PFSK-1 (cell line): ENCODE measurements at regions not wholly inside any gene's neighbourhood (a gene's known extent, or its start where the extent isn't known, plus 50 kb on each side); places are given as distances from the start of the nearest gene placed in this dataset.

Experiments used
- FOXP2 ChIP-seq: optimal IDR thresholded peaks from 2 replicates; pipeline ENCODE3; 2011; ENCODE audit warnings: borderline replicate concordance, control low read depth, inconsistent platforms; ENCODE audit not compliant: insufficient read depth; ENCODE audit errors: extremely low read length, extremely low read depth
- POLR2AphosphoS5 ChIP-seq: IDR thresholded peaks from 2 replicates; pipeline ENCODE4 v1.6.1; 2012; ENCODE audit warnings: low read depth, mild to moderate bottlenecking, control low read depth, low read length, moderate library complexity
- REST ChIP-seq, 2 experiments: IDR thresholded peaks; 2 replicates each; pipeline versions ENCODE4 v1.6.1 to v1.8.0; 2011 to 2012; ENCODE audit warnings: low read depth in 2 of 2, low read length in 2 of 2, control low read depth in 1 of 2, inconsistent platforms in 1 of 2, mild to moderate bottlenecking in 1 of 2, moderate library complexity in 1 of 2; ENCODE audit not compliant: insufficient read depth in 1 of 2
- SIN3A ChIP-seq: IDR thresholded peaks from 2 replicates; pipeline ENCODE4 v1.6.1; 2012; ENCODE audit warnings: mild to moderate bottlenecking, low read length, moderate library complexity, borderline replicate concordance; ENCODE audit not compliant: insufficient read depth
- TAF1 ChIP-seq: IDR thresholded peaks from 2 replicates; pipeline ENCODE4 v1.6.1; 2012; ENCODE audit warnings: low read length, control low read depth, borderline replicate concordance; ENCODE audit not compliant: insufficient read depth

GRCh38 chr9:116005205-116005604 lies 148.4 kb upstream of the PAPPA start:
- TF ChIP-seq POLR2AphosphoS5 (no peak), FOXP2 (no peak), REST (IDR thresholded peaks at IDR 0.05; ENCODE audit: insufficient read depth in 1 of 2, low read depth in 2 of 2, low read length in 2 of 2) (no peak), SIN3A (no peak), TAF1 (no peak)

DNA sequence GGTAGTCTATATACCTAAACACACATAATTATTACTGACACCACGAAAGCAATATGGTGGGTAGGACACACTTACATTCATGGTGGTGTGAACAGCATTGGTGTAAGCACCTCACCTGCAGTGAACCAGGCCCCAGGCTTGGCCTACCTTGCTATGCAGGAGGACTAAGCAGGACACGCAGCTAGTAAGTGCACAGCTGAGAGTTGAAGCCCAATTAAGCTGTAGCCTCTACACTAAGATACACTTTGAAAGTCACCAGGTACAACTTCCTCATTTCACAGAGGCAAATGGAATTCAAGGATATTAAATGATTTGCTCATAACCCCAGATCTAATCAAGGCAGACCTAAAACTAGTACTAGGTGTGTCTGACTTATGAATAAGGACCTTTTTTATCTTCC lies 145.8 kb upstream of the PAPPA start:
- TF ChIP-seq POLR2AphosphoS5 (no peak), REST (IDR thresholded peaks at IDR 0.05; ENCODE audit: insufficient read depth in 1 of 2, low read depth in 2 of 2, low read length in 2 of 2) (no peak)

DNA sequence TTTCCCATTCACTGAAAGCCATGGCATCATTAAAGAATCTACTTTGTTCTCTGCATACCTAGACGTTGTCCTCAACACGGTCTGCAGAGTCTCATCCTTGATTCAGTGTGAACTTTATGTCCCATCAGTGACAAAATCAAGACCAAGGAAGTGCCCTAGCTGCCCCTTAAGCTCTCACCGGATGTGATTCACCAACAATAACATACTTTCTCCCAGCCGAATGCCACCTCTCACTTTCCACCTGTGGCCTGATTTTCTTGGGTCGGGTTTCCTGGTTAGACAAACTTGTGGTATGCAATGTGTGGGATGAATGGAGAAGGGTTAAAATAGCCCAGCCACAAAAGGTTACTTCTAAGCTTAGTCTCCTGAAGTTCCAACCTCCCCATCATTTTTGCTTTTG lies 145.3 kb upstream of the PAPPA start:
- TF ChIP-seq REST (IDR thresholded peaks at IDR 0.05; ENCODE audit: insufficient read depth in 1 of 2, low read depth in 2 of 2, low read length in 2 of 2) (no peak), TAF1 (no peak), SIN3A (no peak), POLR2AphosphoS5 (no peak), FOXP2 (no peak)

DNA sequence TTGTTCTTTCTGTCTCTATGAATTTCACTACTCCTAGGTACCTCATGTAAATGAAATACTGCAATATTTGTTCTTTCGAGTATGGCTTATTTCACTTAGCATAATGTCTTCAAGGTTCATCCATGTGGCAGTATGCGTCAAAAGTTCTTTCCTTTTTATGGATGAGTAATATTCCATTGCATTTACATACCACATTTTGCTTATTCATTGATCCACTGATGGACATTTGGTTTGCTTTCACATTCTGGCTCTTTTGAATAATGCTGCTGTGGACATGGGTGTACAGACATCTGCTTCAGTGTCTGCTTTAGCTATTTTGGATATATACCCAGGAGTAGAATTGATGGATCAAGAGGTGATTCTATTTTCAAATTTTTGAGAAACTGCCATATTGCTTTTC lies 144.2 kb upstream of the PAPPA start:
- TF ChIP-seq FOXP2: no peak
- no peak for TF ChIP-seq TAF1
- TF ChIP-seq POLR2AphosphoS5: no peak
- TF ChIP-seq SIN3A: no peak
- TF ChIP-seq REST (IDR thresholded peaks at IDR 0.05; ENCODE audit: insufficient read depth in 1 of 2, low read depth in 2 of 2, low read length in 2 of 2): no peak

GRCh38 chr9:116015855-116016254 lies 137.7 kb upstream of the PAPPA start:
- TF ChIP-seq FOXP2 (no peak), SIN3A (no peak), POLR2AphosphoS5 (no peak), TAF1 (no peak), REST (IDR thresholded peaks at IDR 0.05; ENCODE audit: insufficient read depth in 1 of 2, low read depth in 2 of 2, low read length in 2 of 2) (no peak)
